Progenitor cell of endocrine pancreas (in vitro differentiated cells): ENCODE measurements at regions not wholly inside any gene's neighbourhood (a gene's known extent, or its start where the extent isn't known, plus 50 kb on each side); places are given as distances from the start of the nearest gene placed in this dataset.

Source experiments
- DNase-seq: peaks from one replicate; pipeline ENCODE4 v3.0.0; 2021; ENCODE audit warnings: low spot score; ENCODE audit not compliant: unreplicated experiment
- H3K27ac Mint-ChIP-seq: 2 replicates; pipeline ENCODE4 v1.8.0; 2021; ENCODE audit warnings: mild to moderate bottlenecking, moderate library complexity, mixed read lengths
- H3K27me3 Mint-ChIP-seq: 2 replicates; pipeline ENCODE4 v1.8.0; 2021; ENCODE audit warnings: mixed read lengths
- H3K36me3 Mint-ChIP-seq: 2 replicates; pipeline ENCODE4 v1.8.0; 2022; ENCODE audit warnings: mixed read lengths; ENCODE audit not compliant: insufficient read depth
- H3K4me1 Mint-ChIP-seq: 2 replicates; pipeline ENCODE4 v1.8.0; 2021; ENCODE audit warnings: low read depth, mixed read lengths
- H3K4me3 Mint-ChIP-seq: 2 replicates; pipeline ENCODE4 v1.8.0; 2021; ENCODE audit warnings: low read depth, mild to moderate bottlenecking, moderate library complexity, mixed read lengths
- H3K9me3 Mint-ChIP-seq: 2 replicates; pipeline ENCODE4 v1.8.0; 2021; ENCODE audit warnings: low read depth, mixed read lengths
- CTCF ChIP-seq: fragments of 200-600 bp; sonication (generic); IDR thresholded peaks from one replicate; pipeline ENCODE4 v1.5.0; 2021; ENCODE audit warnings: antibody characterized with exemption, mild to moderate bottlenecking; ENCODE audit not compliant: unreplicated experiment

GRCh38 chr3:154885418-154885817, 194.7 kb upstream of the MME start:
- Mint-ChIP-seq H3K27me3 (no peaks in the 10 kb centered on the region), H3K27ac (no peak overlapping the region), H3K9me3 (no peaks in the 10 kb centered on the region), H3K4me3 (no peak overlapping the region), H3K4me1 (no peaks in the 10 kb centered on the region), H3K36me3 (no peaks in the 10 kb centered on the region)
- DNase-seq: no peak
- no peak for TF ChIP-seq CTCF

- no peaks in the 10 kb centered on the region for H3K4me1 Mint-ChIP-seq
- no peak overlapping the region for H3K27ac Mint-ChIP-seq
- DNase-seq: no peak
- H3K27me3 Mint-ChIP-seq: no peaks in the 10 kb centered on the region
- H3K4me3 Mint-ChIP-seq: no peak overlapping the region
- TF ChIP-seq CTCF: no peak
- H3K9me3 Mint-ChIP-seq: no peaks in the 10 kb centered on the region
- no peaks in the 10 kb centered on the region for H3K36me3 Mint-ChIP-seq
Measured at GRCh38 chr3:154884952-154885351, 195.2 kb upstream of the MME start.

- Mint-ChIP-seq H3K27me3 (no peaks in the 10 kb centered on the region), H3K36me3 (no peaks in the 10 kb centered on the region), H3K4me1 (no peaks in the 10 kb centered on the region), H3K4me3 (no peak overlapping the region), H3K27ac (no peak overlapping the region), H3K9me3 (peaks cover 4% of the 10 kb centered on the region)
- no peak for TF ChIP-seq CTCF
- no peak for DNase-seq
Measured at GRCh38 chr3:154875142-154875541, 205.0 kb upstream of the MME start.

GRCh38 chr3:154872696-154873095, 207.4 kb upstream of the MME start:
- Mint-ChIP-seq H3K36me3 (no peaks in the 10 kb centered on the region), H3K4me1 (no peaks in the 10 kb centered on the region), H3K9me3 (no peaks in the 10 kb centered on the region), H3K27me3 (no peaks in the 10 kb centered on the region), H3K4me3 (no peak overlapping the region), H3K27ac (no peak overlapping the region)
- DNase-seq: no peak
- no peak for TF ChIP-seq CTCF

GRCh38 chr3:154872074-154872473, 208.0 kb upstream of the MME start:
- no peak for DNase-seq
- TF ChIP-seq CTCF: no peak
- Mint-ChIP-seq H3K9me3 (no peaks in the 10 kb centered on the region), H3K4me3 (no peak overlapping the region), H3K4me1 (no peaks in the 10 kb centered on the region), H3K27me3 (no peaks in the 10 kb centered on the region), H3K36me3 (no peaks in the 10 kb centered on the region), H3K27ac (no peak overlapping the region)
